Effector memory CD8-positive, alpha-beta T cell (primary cell): ENCODE measurements at regions not wholly inside any gene's neighbourhood (a gene's known extent, or its start where the extent isn't known, plus 50 kb on each side); places are given as distances from the start of the nearest gene placed in this dataset.

Source experiments
- ATAC-seq: fragments of 150-1000 bp; cut with Tn5 transposase; replicated peaks from 2 replicates; pipeline ENCODE4 v1.10.0; 2021; ENCODE audit warnings: mild to moderate bottlenecking, moderate library complexity
- DNase-seq, 3 experiments: peaks; one replicate each; pipeline ENCODE4 v3.0.0; 2021
- H3K27ac Mint-ChIP-seq, 2 donors: one replicate each; pipeline ENCODE4 v1.8.0; 2022; ENCODE audit warnings: mild to moderate bottlenecking in 2 of 2, mixed read lengths in 2 of 2, moderate library complexity in 2 of 2
- H3K27me3 Mint-ChIP-seq, 2 donors: one replicate each; pipeline ENCODE4 v1.8.0; 2022; ENCODE audit warnings: mixed read lengths in 2 of 2
- H3K36me3 Mint-ChIP-seq: one replicate; pipeline ENCODE4 v1.8.0; 2022; ENCODE audit warnings: mild to moderate bottlenecking, moderate library complexity, mixed read lengths; ENCODE audit not compliant: insufficient read depth
- H3K4me1 Mint-ChIP-seq, 2 donors: one replicate each; pipeline ENCODE4 v1.8.0; 2022; ENCODE audit warnings: low read depth in 2 of 2, mixed read lengths in 2 of 2
- H3K4me3 Mint-ChIP-seq, 2 donors: one replicate each; pipeline ENCODE4 v1.8.0; 2022; ENCODE audit warnings: mild to moderate bottlenecking in 2 of 2, mixed read lengths in 2 of 2, moderate library complexity in 2 of 2
- H3K9me3 Mint-ChIP-seq, 2 donors: one replicate each; pipeline ENCODE4 v1.8.0; 2022; ENCODE audit warnings: mixed read lengths in 2 of 2

DNA sequence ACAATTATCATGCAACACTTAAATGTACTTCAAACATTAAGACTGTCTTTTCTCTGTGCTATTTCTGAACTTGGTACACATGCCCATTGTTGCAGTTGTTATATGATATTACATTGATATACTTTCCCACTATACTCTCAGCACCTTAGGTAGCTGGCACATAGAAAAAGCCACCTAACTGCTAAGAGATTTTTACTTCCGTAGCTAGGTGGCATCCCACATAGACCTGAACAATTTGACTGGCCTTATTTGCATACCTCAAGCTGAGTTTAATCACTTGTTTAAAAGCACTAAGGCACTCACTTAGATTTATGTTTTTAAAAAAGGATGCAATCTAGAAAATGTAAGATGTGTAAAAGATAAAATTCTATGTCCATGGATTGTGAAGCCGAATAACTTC lies 194.2 kb downstream of the POU4F1 start:
- no peaks in the 10 kb centered on the region for H3K4me1 Mint-ChIP-seq
- no peaks in the 10 kb centered on the region for H3K27me3 Mint-ChIP-seq
- no peak overlapping the region for H3K27ac Mint-ChIP-seq
- H3K9me3 Mint-ChIP-seq = no peaks in the 10 kb centered on the region
- H3K4me3 Mint-ChIP-seq = no peak overlapping the region
- ATAC-seq (no peak), DNase-seq (no peak)
- H3K36me3 Mint-ChIP-seq = no peaks in the 10 kb centered on the region

DNA sequence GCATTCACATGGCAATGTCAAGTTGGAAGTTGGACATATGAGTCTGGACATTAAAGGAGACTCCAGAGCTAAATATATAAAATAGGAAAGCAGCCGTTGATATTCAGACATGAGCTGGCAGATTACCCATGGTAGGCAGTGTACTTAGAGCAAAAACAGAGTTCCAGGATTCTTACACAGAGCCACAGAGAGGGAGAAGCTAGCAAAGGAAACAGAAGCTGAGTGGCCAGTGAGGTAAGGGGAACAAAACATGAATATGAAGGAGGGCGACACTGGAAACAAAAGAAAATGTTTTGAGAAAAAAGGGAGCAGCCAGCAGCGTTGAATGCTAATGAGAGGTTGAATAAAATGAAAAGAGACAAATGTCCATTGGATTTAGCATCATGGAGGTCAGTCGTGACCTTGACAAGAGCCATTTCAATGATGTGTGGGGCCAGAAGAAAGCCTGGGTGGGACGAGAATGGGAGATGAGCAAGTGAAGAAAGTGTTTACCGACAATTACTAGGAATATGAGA lies 198.4 kb downstream of the POU4F1 start:
- ATAC-seq (no peak), DNase-seq (no peak)
- H3K27ac Mint-ChIP-seq = no peak overlapping the region
- H3K9me3 Mint-ChIP-seq = no peaks in the 10 kb centered on the region
- no peak overlapping the region for H3K4me3 Mint-ChIP-seq
- H3K27me3 Mint-ChIP-seq = no peaks in the 10 kb centered on the region
- H3K36me3 Mint-ChIP-seq = no peaks in the 10 kb centered on the region
- H3K4me1 Mint-ChIP-seq = no peaks in the 10 kb centered on the region

DNA sequence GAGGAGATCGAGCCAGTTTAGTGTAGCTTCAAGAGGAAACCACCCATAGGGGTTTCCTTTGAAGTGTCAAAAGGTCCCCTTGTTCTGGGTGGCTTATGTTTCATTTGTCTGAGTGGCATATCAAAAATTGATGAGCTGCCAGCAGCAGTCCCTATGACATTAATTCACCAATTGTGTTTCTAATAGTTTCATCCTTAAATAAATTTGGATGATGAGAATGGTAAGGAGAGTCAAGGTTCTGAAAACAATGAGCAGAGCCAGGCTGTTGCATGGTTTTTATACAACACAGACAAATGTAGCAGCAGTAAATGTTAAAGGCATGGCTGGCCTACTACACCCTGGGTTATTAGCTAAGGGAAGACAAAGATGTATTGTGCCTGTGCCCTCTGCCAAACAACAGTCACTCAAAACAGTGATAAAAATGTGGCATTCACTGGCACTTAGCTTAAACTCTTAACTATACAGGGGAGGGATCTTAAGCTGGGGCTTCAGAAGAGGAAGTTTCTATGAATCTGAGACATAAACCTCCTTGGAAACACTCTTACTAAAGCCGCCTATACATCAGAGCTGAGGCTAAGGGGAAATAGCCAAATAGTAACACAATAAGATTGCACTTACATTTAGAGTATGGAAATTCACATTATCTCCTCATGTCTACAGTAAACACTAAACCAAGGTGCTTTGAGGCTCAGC lies 200.5 kb downstream of the POU4F1 start:
- H3K27me3 Mint-ChIP-seq = no peaks in the 10 kb centered on the region
- DNase-seq (no peak), ATAC-seq (no peak)
- no peaks in the 10 kb centered on the region for H3K36me3 Mint-ChIP-seq
- H3K4me1 Mint-ChIP-seq = no peaks in the 10 kb centered on the region
- peaks cover 0 to 5% of the 10 kb centered on the region in 2 donors for H3K9me3 Mint-ChIP-seq
- H3K4me3 Mint-ChIP-seq = no peak overlapping the region
- no peak overlapping the region for H3K27ac Mint-ChIP-seq

DNA sequence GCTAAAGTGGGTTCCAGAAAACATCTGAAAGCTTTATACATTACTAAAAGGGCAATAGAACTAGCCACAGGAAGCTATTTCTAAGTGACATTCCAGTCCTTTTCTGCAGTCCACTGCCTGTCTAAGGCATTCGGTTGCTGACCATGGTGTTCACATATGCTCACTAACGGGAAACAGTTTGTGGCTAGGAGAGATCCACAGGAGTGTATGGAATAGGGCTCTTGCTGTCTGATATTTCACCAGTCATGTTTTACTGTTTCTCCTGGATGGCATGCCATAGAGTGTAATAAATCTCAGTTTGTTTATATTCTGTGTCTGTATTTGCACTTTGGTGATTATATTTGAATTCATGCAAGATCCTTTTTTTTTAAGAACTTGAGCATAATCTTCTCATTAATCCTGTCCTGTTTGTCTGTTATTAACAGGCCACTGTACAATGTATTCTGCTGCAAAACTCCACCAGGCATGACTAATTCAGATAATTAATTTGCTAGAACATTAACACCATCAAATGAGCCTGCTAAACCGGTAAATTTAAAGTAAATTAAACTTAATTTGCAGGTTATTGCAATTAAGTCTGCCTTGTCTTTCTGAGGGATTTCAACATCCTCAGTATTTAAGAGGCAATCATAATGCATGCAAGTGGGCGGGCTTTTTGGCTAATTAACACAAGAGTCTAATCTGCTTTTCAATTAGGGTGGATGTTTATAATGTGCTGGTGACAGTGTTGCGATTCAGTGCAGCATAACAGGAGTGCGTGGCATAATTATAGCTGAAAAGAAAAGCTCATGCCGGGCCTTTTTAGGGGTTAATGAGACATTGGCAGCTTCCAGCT lies 201.3 kb downstream of the POU4F1 start:
- no peak overlapping the region for H3K4me3 Mint-ChIP-seq

DNA sequence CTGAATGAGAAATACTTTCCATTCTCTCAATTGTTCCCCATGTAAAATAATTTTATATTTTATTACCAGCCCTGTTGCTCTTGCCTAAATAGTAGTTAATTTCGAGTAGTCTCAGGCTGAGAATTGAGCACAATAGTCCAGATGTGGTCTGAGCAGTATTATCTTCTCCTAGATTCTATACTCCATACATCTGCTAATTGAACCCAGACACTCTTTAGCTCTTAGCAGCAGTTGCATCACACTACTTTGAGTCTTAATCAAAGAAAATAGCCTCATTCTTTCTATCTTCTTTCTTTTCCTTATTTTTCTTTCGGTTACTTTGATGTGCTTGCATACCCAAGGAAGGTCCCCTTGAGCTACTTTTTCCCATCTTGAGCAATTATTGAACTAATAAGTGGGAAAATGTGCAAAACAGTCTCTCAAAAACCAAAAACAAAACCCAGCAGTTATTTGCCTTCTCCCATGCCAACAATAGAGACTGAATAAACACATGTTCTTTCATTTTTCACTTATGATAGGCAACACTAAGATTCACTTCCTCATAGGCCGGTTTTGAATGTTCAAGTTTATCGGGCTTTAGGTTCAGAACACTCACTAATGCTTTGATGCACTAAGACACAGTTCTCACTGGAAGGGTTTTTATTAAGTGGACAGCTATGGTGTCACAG lies 204.5 kb downstream of the POU4F1 start:
- Mint-ChIP-seq H3K27me3 (no peaks in the 10 kb centered on the region), H3K9me3 (peaks cover 1 to 7% of the 10 kb centered on the region in 2 donors), H3K36me3 (no peaks in the 10 kb centered on the region), H3K27ac (no peak overlapping the region), H3K4me3 (no peak overlapping the region), H3K4me1 (no peaks in the 10 kb centered on the region)
- no peak for ATAC-seq
- no peak for DNase-seq

More for the DNA sequence above, 201.3 kb downstream of the POU4F1 start:
- Mint-ChIP-seq H3K27ac (no peak overlapping the region), H3K27me3 (no peaks in the 10 kb centered on the region), H3K9me3 (peaks cover 0 to 7% of the 10 kb centered on the region in 2 donors), H3K4me1 (no peaks in the 10 kb centered on the region), H3K36me3 (no peaks in the 10 kb centered on the region)
- ATAC-seq (no peak), DNase-seq (no peak)

DNA sequence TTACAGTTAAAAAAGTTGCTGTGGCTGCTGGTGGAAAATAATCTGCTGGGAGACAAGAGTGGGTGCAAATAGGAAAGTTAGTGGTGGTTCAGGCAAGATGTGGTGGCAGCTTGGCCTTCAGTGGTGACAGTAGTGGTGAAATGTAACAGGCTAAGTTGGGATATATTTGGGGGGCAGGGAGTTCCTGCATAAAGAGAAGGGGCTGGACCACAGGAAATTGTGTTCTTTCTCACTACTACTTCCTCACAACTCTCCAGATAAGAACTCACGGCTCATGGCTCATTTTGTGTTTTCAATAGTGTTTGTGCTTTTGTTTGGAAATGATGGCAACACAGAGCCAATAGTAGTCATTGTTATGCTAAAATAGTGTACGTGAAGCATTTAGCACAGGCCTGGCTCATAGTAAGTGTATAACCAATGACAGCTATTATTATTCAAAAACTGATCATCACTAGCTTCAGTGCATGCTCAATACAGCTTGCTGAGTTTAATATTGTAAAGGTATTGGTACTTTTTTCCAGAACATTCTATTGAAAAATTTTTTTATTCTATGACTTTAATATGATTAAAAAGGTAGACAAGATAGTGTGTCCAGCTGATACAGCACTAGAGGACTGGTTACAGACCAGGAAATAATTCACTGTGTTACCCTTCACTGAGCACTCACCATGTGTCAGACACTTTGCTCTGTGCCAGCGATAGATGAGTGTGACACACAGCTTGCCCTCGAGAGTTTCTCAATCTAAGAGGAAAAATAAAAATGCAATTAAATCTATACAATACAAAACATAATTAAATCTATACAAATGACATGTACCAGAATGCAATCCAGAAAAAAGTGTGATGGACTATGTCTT lies 209.8 kb downstream of the POU4F1 start:
- Mint-ChIP-seq H3K4me3 (no peak overlapping the region), H3K9me3 (peaks cover 1 to 7% of the 10 kb centered on the region in 2 donors), H3K27ac (no peak overlapping the region), H3K27me3 (no peaks in the 10 kb centered on the region), H3K36me3 (no peaks in the 10 kb centered on the region), H3K4me1 (no peaks in the 10 kb centered on the region)
- no peak for DNase-seq
- ATAC-seq = no peak

DNA sequence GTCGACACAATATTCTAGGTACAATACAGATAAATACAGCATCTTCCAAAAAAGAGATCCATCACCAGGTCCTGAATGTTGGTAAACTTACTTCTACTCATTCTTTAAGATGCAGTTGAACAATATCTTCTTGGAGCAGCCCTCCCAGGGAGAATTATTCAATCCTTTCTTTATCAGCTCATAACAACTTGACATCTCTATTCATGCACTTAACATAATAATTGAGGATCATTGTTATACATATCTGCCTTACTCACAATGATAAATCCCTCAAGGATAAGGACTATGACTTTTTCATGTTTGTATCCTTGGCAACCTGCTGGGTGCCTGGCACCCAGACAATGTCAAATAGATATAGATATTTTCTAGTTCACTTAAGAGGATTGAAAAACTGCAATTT lies 219.5 kb downstream of the POU4F1 start:
- Mint-ChIP-seq H3K4me1 (no peaks in the 10 kb centered on the region), H3K27ac (no peak overlapping the region), H3K4me3 (no peak overlapping the region), H3K36me3 (no peaks in the 10 kb centered on the region), H3K9me3 (peaks cover 0 to 4% of the 10 kb centered on the region in 2 donors), H3K27me3 (no peaks in the 10 kb centered on the region)
- no peak for DNase-seq
- ATAC-seq = no peak

DNA sequence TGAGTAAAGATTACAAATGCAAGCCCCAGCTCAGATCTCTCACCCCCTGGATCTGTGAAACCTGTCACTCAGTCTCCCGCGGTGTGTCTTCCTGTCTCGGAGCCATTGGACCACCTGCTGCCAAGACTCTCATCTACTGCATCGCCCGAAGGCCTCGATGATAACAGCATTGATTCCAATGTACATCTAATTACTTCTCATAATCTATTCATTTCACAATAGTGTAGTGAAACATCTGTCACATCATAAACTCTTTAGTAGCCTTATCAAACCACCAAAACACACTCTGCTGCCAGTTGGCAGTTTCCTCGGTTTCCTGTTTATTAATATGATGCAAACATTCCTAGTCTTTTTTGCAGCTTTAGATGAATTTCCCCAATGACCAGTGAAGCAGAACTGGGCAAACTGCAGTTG lies 220.3 kb downstream of the POU4F1 start:
- no peaks in the 10 kb centered on the region for H3K27me3 Mint-ChIP-seq
- ATAC-seq = no peak
- H3K9me3 Mint-ChIP-seq = peaks cover 0 to 2% of the 10 kb centered on the region in 2 donors
- H3K4me3 Mint-ChIP-seq = no peak overlapping the region
- no peaks in the 10 kb centered on the region for H3K4me1 Mint-ChIP-seq
- no peak overlapping the region for H3K27ac Mint-ChIP-seq
- H3K36me3 Mint-ChIP-seq = no peaks in the 10 kb centered on the region
- no peak for DNase-seq

DNA sequence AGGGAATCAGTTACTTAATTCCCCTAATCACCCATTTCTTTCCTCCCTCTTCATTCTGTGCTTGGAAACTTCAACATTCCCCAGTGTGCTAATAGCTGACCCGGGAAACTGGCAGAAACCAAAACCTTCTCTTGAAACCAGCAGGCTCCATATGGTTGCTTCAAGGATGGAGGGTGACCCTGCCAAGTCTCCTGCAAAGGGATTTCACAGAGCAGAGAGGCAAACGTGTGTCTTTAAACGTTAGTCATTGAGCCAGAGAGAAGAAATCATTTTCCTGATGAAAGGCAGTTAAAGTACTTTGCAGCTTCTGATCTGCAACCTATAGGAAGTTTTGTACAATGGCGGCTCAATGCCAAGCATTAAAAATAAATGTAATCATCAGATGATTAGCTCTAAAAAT lies 220.9 kb downstream of the POU4F1 start:
- DNase-seq = no peak
- peaks cover 0 to 2% of the 10 kb centered on the region in 2 donors for H3K9me3 Mint-ChIP-seq
- no peak overlapping the region for H3K27ac Mint-ChIP-seq
- no peak overlapping the region for H3K4me3 Mint-ChIP-seq
- no peaks in the 10 kb centered on the region for H3K27me3 Mint-ChIP-seq
- no peaks in the 10 kb centered on the region for H3K4me1 Mint-ChIP-seq
- no peak for ATAC-seq
- H3K36me3 Mint-ChIP-seq = no peaks in the 10 kb centered on the region

DNA sequence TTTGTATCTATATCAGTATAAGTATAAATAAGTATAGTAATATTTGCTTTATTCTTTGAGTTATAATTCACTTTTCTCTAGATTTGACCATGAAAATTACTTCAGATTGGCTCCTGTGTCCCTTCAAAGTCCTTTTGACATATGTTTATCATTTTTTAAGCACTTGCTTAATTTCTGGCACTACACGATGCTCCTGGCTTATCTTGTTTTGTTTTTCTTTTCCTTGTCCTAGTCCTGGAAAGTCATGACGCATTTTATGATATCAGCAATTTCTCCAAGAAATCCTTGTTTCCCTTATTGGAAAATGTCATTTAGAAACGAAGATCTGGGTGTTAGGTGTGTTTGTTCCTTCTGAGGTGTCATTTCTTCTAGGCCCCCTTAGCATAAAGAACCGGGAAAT lies 226.5 kb downstream of the POU4F1 start:
- Mint-ChIP-seq H3K27ac (no peak overlapping the region), H3K27me3 (no peaks in the 10 kb centered on the region), H3K4me1 (no peaks in the 10 kb centered on the region), H3K36me3 (no peaks in the 10 kb centered on the region), H3K4me3 (no peak overlapping the region), H3K9me3 (no peaks in the 10 kb centered on the region)
- DNase-seq (no peak), ATAC-seq (no peak)

DNA sequence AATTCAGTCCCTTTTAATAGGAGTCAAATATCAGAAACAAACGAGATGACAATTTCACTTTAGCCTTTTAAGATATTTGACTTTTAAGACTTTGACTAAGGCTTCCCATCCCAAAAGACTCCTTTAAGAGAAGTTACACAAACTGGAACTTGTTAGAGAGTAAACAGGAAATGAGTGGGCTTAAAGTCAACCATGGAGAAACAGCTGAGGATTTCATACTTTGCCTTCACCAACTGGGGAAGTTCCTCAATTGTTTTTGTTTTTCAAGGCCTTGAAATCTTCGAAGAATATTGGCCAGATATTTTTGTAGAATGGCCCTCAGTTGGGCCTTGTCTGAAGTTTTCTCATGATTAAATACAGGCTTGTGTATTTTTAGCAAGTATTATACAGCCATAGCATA lies 227.3 kb downstream of the POU4F1 start:
- Mint-ChIP-seq H3K27me3 (no peaks in the 10 kb centered on the region), H3K36me3 (no peaks in the 10 kb centered on the region), H3K4me3 (no peak overlapping the region), H3K4me1 (no peaks in the 10 kb centered on the region), H3K27ac (no peak overlapping the region), H3K9me3 (no peaks in the 10 kb centered on the region)
- ATAC-seq (no peak), DNase-seq (no peak)

DNA sequence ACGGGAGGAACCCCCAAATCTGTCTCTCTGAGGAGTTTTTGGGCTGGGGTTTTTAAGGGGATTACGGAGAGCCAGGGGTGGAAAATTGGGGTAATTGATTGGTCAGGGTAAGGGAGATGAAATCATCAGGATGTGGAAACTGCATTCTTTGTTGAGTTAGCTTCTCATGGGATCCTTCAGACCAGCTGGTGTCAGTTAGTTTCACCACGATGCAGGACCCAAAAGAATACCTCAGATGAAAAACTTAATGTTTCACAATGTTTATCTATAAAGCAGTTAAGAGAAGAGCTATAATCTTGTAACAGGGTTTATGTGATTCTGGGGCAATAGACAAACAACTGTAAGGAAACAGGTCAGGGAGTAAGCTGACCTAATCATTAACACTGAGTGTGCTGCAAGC lies 230.8 kb downstream of the POU4F1 start:
- ATAC-seq (no peak), DNase-seq (no peak)
- Mint-ChIP-seq H3K27ac (no peak overlapping the region), H3K27me3 (no peaks in the 10 kb centered on the region), H3K4me1 (no peaks in the 10 kb centered on the region), H3K9me3 (no peaks in the 10 kb centered on the region), H3K4me3 (no peak overlapping the region), H3K36me3 (no peaks in the 10 kb centered on the region)

DNA sequence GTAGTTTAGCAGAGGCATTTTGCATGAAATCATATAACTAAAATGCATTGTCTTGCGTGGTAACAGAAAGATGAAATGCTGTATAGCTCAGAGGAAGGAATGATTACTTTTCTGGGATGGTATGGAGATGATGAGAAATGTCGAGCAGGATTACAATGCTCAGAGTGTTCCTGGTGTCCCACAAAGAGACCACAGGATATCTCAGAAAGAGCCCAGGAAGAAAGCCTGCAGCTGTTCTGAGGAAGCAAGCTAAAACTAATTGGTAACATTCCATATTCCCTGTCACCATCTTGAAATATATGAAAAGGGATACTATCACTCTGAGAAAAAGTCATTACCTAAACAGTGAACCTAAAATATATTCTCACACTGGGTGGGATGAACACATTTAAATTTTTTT lies 233.1 kb downstream of the POU4F1 start:
- H3K27me3 Mint-ChIP-seq = no peaks in the 10 kb centered on the region
- DNase-seq = no peak
- no peak overlapping the region for H3K27ac Mint-ChIP-seq
- ATAC-seq = no peak
- no peaks in the 10 kb centered on the region for H3K9me3 Mint-ChIP-seq
- no peaks in the 10 kb centered on the region for H3K36me3 Mint-ChIP-seq
- H3K4me1 Mint-ChIP-seq = no peaks in the 10 kb centered on the region
- no peak overlapping the region for H3K4me3 Mint-ChIP-seq
